K562 (cell line): ENCODE measurements at regions not wholly inside any gene's neighbourhood (a gene's known extent, or its start where the extent isn't known, plus 50 kb on each side); places are given as distances from the start of the nearest gene placed in this dataset.

ENCODE experiments used
- ATAC-seq: fragments of 200-7000 bp; cut with Tn5 transposase; 3 replicates; pipeline ENCODE4 v1.9.1; 2020; ENCODE audit warnings: moderate library complexity
- BruUV-seq: library from RNA; stranded (reverse); fragments of 400-500 nt; replicated peaks from 2 replicates; lab custom pipeline; 2021; lab: Mats Ljungman, UMichigan
- CTCF ChIA-PET: fragments of 300-600 bp; formaldehyde crosslinking; extraction: SDS; loops from one replicate; lab custom pipeline; 2021; ENCODE audit warnings: low intra/inter-chr PET ratio; lab: Yijun Ruan, JAX
- POLR2A ChIA-PET: fragments of 300-600, 350-650 bp; sonication (Branson Sonifier 250); formaldehyde crosslinking; extraction: SDS; loops from one replicate; lab custom pipeline; 2021; ENCODE audit warnings: antibody characterized with exemption, inconsistent platforms; lab: Yijun Ruan, JAX
- DNase-seq, 4 experiments: peaks; one replicate each; pipeline versions ENCODE4 v3.0.0 to v3.0.0-alpha.2; 2011 to 2018; ENCODE audit warnings: low spot score in 3 of 4, mixed read lengths in 3 of 4; ENCODE audit errors: extremely low read depth in 1 of 4
- FAIRE-seq: peaks from 2 replicates; lab custom pipeline; 2011; peaks lifted over from hg19 to GRCh38; lab: Jason Lieb, UNC
- H2AFZ ChIP-seq: 2 replicates; pipeline ENCODE4 v1.6.0; 2011; ENCODE audit warnings: low read depth, low read length, control low read depth, inconsistent platforms
- H3K27ac ChIP-seq: fragments of 200-600 bp; 3 replicates; pipeline ENCODE4 v1.8.0; 2011; ENCODE audit warnings: low read depth, mild to moderate bottlenecking, control low read depth, inconsistent platforms, low read length, moderate library complexity, mixed read lengths; ENCODE audit errors: extremely low read depth
- H3K27me3 ChIP-seq, 2 experiments: fragments of 300-600 bp in 1 of 2; 2 replicates in 1 of 2; 3 replicates in 1 of 2; pipeline versions ENCODE4 v1.6.0 to v1.8.0; 2011; ENCODE audit warnings: inconsistent platforms in 2 of 2, low read length in 2 of 2, mild to moderate bottlenecking in 1 of 2, mixed read lengths in 1 of 2, moderate library complexity in 1 of 2; ENCODE audit not compliant: control insufficient read depth in 2 of 2, insufficient read depth in 2 of 2
- H3K36me3 ChIP-seq: fragments of 300-600 bp; 3 replicates; pipeline ENCODE4 v1.8.0; 2011; ENCODE audit warnings: mild to moderate bottlenecking, low read length, inconsistent platforms; ENCODE audit not compliant: control insufficient read depth, insufficient read depth
- H3K4me1 ChIP-seq, 2 experiments: fragments of 200-600 bp in 1 of 2; replicated peaks in 1 of 2; 2 replicates in 1 of 2; 3 replicates in 1 of 2; pipeline versions ENCODE4 v1.5.1 to v1.8.0; 2011; ENCODE audit warnings: inconsistent platforms in 2 of 2, low read length in 2 of 2, mild to moderate bottlenecking in 1 of 2, mixed read lengths in 1 of 2, moderate library complexity in 1 of 2; ENCODE audit not compliant: control insufficient read depth in 2 of 2, insufficient read depth in 2 of 2
- H3K4me2 ChIP-seq: 2 replicates; pipeline ENCODE4 v1.6.1; 2011; ENCODE audit warnings: low read length, control low read depth, inconsistent platforms, mixed read lengths; ENCODE audit not compliant: insufficient read depth
- H3K4me3 ChIP-seq: fragments of 200-600 bp; sonication (generic), shearing (Covaris generic); 2 replicates; pipeline ENCODE4 v1.5.1; 2016; ENCODE audit warnings: control low read depth, inconsistent platforms
- H3K79me2 ChIP-seq: fragments of 200-600 bp; 3 replicates; pipeline ENCODE4 v1.8.0; 2011; ENCODE audit warnings: low read length, inconsistent platforms; ENCODE audit not compliant: control insufficient read depth, insufficient read depth
- H3K9ac ChIP-seq, 2 experiments: 2 replicates each; pipeline versions ENCODE4 v1.6.0 to v1.6.1; 2011; ENCODE audit warnings: low read depth in 2 of 2, low read length in 2 of 2, control low read depth in 1 of 2, inconsistent platforms in 1 of 2, mild to moderate bottlenecking in 1 of 2, mixed read lengths in 1 of 2; ENCODE audit not compliant: insufficient read depth in 1 of 2
- H3K9me1 ChIP-seq: one replicate; pipeline ENCODE4 v1.6.0; 2011; ENCODE audit warnings: inconsistent platforms, mild to moderate bottlenecking, low read length, moderate library complexity; ENCODE audit not compliant: control insufficient read depth, insufficient read depth
- H3K9me3 ChIP-seq: replicated peaks from 2 replicates; pipeline ENCODE4 v1.5.1; 2011; ENCODE audit warnings: low read depth, low read length, inconsistent platforms; ENCODE audit not compliant: control insufficient read depth, insufficient read depth
- H4K20me1 ChIP-seq: replicated peaks from 2 replicates; pipeline ENCODE4 v1.6.1; 2011; ENCODE audit warnings: low read length, inconsistent platforms, mixed read lengths; ENCODE audit not compliant: control insufficient read depth, insufficient read depth
- DIDO1 ChIP-seq: fragments of 450-650 bp; IDR thresholded peaks from 2 replicates; pipeline ENCODE4 v1.6.1; 2016; ENCODE audit warnings: low read depth, missing biosample characterization, missing genetic modification characterization
- FOXM1 ChIP-seq, 2 experiments: fragments of 450-650 bp in 1 of 2; sonication (generic) in 1 of 2; formaldehyde crosslinking in 1 of 2; IDR thresholded peaks; 2 replicates each; pipeline versions ENCODE4 v1.6.1 to v1.9.0; 2017 to 2022; ENCODE audit warnings: low read depth in 2 of 2, mild to moderate bottlenecking in 2 of 2, missing genetic modification reagents in 1 of 2, moderate library complexity in 1 of 2
- GATAD2A ChIP-seq: fragments of 450-650 bp; IDR thresholded peaks from 2 replicates; pipeline ENCODE4 v1.6.1; 2017
- NCOA2 ChIP-seq, 2 experiments: fragments of 450-650 bp; IDR thresholded peaks; 2 replicates each; pipeline ENCODE4 v1.6.1; 2018; ENCODE audit warnings: mild to moderate bottlenecking in 2 of 2, moderate library complexity in 1 of 2; ENCODE audit not compliant: partially characterized antibody in 2 of 2
- NFIC ChIP-seq: fragments of 450-650 bp; IDR thresholded peaks from 2 replicates; pipeline ENCODE4 v1.6.1; 2017; ENCODE audit warnings: mild to moderate bottlenecking, inconsistent platforms
- NONO ChIP-seq, 2 experiments: fragments of 200-400 bp in 1 of 2; fragments of 450-650 bp in 1 of 2; formaldehyde crosslinking in 1 of 2; IDR thresholded peaks; 2 replicates each; pipeline ENCODE4 v1.6.1; 2017; ENCODE audit warnings: low read depth in 2 of 2, mild to moderate bottlenecking in 2 of 2, moderate library complexity in 2 of 2, low read length in 1 of 2
- PRMT5 ChIP-seq: sonication (generic); formaldehyde crosslinking; IDR thresholded peaks from 2 replicates; pipeline ENCODE4 v1.5.0; 2020; ENCODE audit warnings: missing genetic modification reagents
- PTBP1 ChIP-seq: fragments of 200-400 bp; formaldehyde crosslinking; IDR thresholded peaks from 2 replicates; pipeline ENCODE4 v1.6.1; 2017; ENCODE audit warnings: low read depth, low read length
- SNRNP70 ChIP-seq: fragments of 200-400 bp; formaldehyde crosslinking; optimal IDR thresholded peaks from 2 replicates; pipeline ENCODE3; 2017; ENCODE audit warnings: low read depth, low read length
- SPI1 ChIP-seq: IDR thresholded peaks from 2 replicates; pipeline ENCODE4 v1.6.1; 2011; ENCODE audit warnings: low read depth, low read length, control low read depth, borderline replicate concordance
- SRSF3 ChIP-seq: fragments of 200-400 bp; formaldehyde crosslinking; IDR thresholded peaks from 2 replicates; pipeline ENCODE4 v1.6.1; 2016; ENCODE audit warnings: mild to moderate bottlenecking, low read length, moderate library complexity; ENCODE audit not compliant: insufficient read depth
- TFAM ChIP-seq: fragments of 250-450 bp; sonication (Bioruptor Pico); conservative IDR thresholded peaks from 2 replicates; pipeline ENCODE4 v1.5.0; 2021; ENCODE audit warnings: mild to moderate bottlenecking, moderate library complexity
- ZFP1 ChIP-seq: fragments of 450-650 bp; formaldehyde crosslinking; IDR thresholded peaks from 2 replicates; pipeline ENCODE4 v1.4.0; 2020; ENCODE audit warnings: mild to moderate bottlenecking, mixed read lengths
- ZNF408 ChIP-seq: fragments of 250-450 bp; sonication (Bioruptor Pico); IDR thresholded peaks from 2 replicates; pipeline ENCODE4 v1.4.0; 2020; ENCODE audit warnings: low read depth, mild to moderate bottlenecking, moderate library complexity
- ZNF512 ChIP-seq: IDR thresholded peaks from 2 replicates; pipeline ENCODE4 v1.6.1; 2016; ENCODE audit warnings: missing genetic modification characterization, missing compliant biosample characterization
- ZNF639 ChIP-seq, 2 experiments: fragments of 200-800 bp in 1 of 2; sonication (Bioruptor generic) in 1 of 2; sonication (generic) in 1 of 2; formaldehyde crosslinking in 1 of 2; IDR thresholded peaks in 1 of 2; conservative IDR thresholded peaks in 1 of 2; 2 replicates each; pipeline versions ENCODE4 v1.5.0 to v1.6.1; 2016 to 2020; ENCODE audit warnings: missing compliant biosample characterization in 1 of 2, missing genetic modification characterization in 1 of 2, missing genetic modification reagents in 1 of 2
- ZSCAN32 ChIP-seq: fragments of 450-650 bp; formaldehyde crosslinking; IDR thresholded peaks from 2 replicates; pipeline ENCODE4 v1.4.0; 2020; ENCODE audit warnings: mild to moderate bottlenecking, moderate library complexity
- WGBS: fragments of 100-300 bp; shearing (Covaris generic); methylation state at CpG from one replicate; pipeline ENCODE4 v1.1.6; 2016; ENCODE audit warnings: low coverage, mixed read lengths; ENCODE audit not compliant: insufficient coverage; ENCODE audit errors: missing lambda C conversion rate; 5-methylcytosine and 5-hydroxymethylcytosine counted together
- in situ Hi-C: fragments of 300-500 bp; cut with MboI; formaldehyde crosslinking; loops from 4 replicates; pipeline ENCODE4 v1.15.0; 2018; ENCODE audit warnings: inconsistent platforms, mixed read lengths
- intact Hi-C: fragments of 100-400 bp; cut with micrococcal nuclease; formaldehyde crosslinking; loops from 2 replicates; pipeline ENCODE4 v1.14.2; 2022
- TF ChIP-seq, protein P1 (sequence below): sonication (generic); formaldehyde crosslinking; IDR thresholded peaks from 2 replicates; pipeline ENCODE4 v1.8.0; 2023; ENCODE audit warnings: mild to moderate bottlenecking, missing genetic modification reagents

GRCh38 chr7:45509222-45509621, 64.9 kb upstream of the ADCY1 start:
- Histone ChIP-seq H3K4me1 (no peaks in the 10 kb centered on the region), H3K4me2 (no peak overlapping the region), H3K27me3 (no peaks in the 10 kb centered on the region), H4K20me1 (no peaks in the 10 kb centered on the region), H3K27ac (no peak overlapping the region), H3K9me1 (no peaks in the 10 kb centered on the region), H3K79me2 (no peaks in the 10 kb centered on the region), H2AFZ (no peak overlapping the region), H3K9ac (no peak overlapping the region), H3K4me3 (no peak overlapping the region), H3K36me3 (no peaks in the 10 kb centered on the region), H3K9me3 (no peaks in the 10 kb centered on the region)
- in situ Hi-C loops (no loop called here), intact Hi-C loops (no loop called here)
- DNase-seq (no peak), ATAC-seq (no peak), FAIRE-seq (no peak)
- POLR2A ChIA-PET, result no interaction called here
- 0% methylated on average over 2 of the region's 2 CpGs for WGBS
- BruUV-seq, result no TSS peak
- CTCF ChIA-PET, result no interaction called here
- TF ChIP-seq ZNF512 (tag) (no peak), ZFP1 (no peak), GATAD2A (no peak), ZNF408 (CRISPR knock-in tag) (no peak), FOXM1 (IDR thresholded peaks at IDR 0.05; ENCODE audit: low read depth) (no peak), FOXM1 (CRISPR knock-in tag; IDR thresholded peaks at IDR 0.05; ENCODE audit: low read depth) (no peak), ZSCAN32 (CRISPR knock-in tag) (no peak), PRMT5 (CRISPR knock-in tag) (no peak), ZNF639 (CRISPR knock-in tag; conservative IDR thresholded peaks at IDR 0.05 in 1 of 2, IDR thresholded peaks at IDR 0.05 in 1 of 2) (no peak), TFAM (CRISPR knock-in tag) (no peak), NONO (IDR thresholded peaks at IDR 0.05; ENCODE audit: low read depth in 2 of 2, low read length in 1 of 2) (no peak), DIDO1 (tag) (no peak), SPI1 (no peak), NCOA2 (IDR thresholded peaks at IDR 0.05; ENCODE audit: partially characterized antibody in 2 of 2) (no peak), SRSF3 (no peak), SNRNP70 (no peak), PTBP1 (no peak), NFIC (no peak)
- TF ChIP-seq, protein P1, sequence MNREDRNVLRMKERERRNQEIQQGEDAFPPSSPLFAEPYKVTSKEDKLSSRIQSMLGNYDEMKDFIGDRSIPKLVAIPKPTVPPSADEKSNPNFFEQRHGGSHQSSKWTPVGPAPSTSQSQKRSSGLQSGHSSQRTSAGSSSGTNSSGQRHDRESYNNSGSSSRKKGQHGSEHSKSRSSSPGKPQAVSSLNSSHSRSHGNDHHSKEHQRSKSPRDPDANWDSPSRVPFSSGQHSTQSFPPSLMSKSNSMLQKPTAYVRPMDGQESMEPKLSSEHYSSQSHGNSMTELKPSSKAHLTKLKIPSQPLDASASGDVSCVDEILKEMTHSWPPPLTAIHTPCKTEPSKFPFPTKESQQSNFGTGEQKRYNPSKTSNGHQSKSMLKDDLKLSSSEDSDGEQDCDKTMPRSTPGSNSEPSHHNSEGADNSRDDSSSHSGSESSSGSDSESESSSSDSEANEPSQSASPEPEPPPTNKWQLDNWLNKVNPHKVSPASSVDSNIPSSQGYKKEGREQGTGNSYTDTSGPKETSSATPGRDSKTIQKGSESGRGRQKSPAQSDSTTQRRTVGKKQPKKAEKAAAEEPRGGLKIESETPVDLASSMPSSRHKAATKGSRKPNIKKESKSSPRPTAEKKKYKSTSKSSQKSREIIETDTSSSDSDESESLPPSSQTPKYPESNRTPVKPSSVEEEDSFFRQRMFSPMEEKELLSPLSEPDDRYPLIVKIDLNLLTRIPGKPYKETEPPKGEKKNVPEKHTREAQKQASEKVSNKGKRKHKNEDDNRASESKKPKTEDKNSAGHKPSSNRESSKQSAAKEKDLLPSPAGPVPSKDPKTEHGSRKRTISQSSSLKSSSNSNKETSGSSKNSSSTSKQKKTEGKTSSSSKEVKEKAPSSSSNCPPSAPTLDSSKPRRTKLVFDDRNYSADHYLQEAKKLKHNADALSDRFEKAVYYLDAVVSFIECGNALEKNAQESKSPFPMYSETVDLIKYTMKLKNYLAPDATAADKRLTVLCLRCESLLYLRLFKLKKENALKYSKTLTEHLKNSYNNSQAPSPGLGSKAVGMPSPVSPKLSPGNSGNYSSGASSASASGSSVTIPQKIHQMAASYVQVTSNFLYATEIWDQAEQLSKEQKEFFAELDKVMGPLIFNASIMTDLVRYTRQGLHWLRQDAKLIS (CRISPR knock-in tag), result no peak
